MV-4-11 (cell line): ENCODE measurements at regions not wholly inside any gene's neighbourhood (a gene's known extent, or its start where the extent isn't known, plus 50 kb on each side); places are given as distances from the start of the nearest gene placed in this dataset.
"Not testable (repeated sequence)": the region's sequence is repeated elsewhere in the genome, so short reads cannot be mapped to it uniquely, and the experiment has no call there.

Experiments
- DNase-seq: peaks from one replicate; lab custom pipeline; 2025; lab: John Stamatoyannopoulos, UW

- no peak for DNase-seq
Measured at GRCh38 chr20:29763821-29764511, 1493.5 kb upstream of the DEFB115 start.

DNA sequence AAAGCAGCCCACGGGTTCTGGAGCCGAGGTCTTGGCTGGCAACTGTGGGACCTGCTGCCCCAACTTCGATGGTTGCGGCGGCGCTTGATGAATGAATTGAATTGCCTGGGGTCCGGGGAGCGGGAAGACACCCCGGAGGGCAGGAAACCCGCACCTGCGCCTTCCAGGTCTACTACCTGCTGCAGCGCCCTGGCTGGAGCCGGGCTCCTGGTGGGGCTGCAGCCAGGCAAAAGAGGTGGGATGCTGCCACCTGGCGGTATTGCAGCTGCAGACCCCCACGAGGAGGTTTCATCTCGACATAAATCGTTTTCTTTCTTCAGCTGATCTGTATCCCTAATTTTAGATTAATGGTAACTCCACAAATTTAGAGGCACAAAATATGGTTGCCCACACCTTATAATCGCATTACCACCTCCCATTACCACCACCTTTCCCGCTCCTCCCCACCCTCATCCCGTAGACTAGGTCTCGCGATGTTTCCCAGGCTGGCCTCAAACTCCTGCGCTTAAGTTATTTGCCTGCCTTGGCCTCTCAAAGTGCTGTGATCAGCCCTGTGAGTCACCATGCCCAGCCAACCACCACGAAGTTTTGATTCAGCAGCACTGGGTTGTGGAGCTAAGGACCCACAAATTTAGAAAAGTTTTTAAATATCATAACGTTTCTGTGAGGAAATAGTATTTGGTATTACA is 1492.4 kb upstream of the DEFB115 start:
- DNase-seq = not testable (repeated sequence)

- not testable (repeated sequence) for DNase-seq
Measured at GRCh38 chr20:29778033-29778432, 1479.4 kb upstream of the DEFB115 start.

- not testable (repeated sequence) for DNase-seq
Measured at GRCh38 chr20:29781217-29781616, 1476.2 kb upstream of the DEFB115 start.

DNA sequence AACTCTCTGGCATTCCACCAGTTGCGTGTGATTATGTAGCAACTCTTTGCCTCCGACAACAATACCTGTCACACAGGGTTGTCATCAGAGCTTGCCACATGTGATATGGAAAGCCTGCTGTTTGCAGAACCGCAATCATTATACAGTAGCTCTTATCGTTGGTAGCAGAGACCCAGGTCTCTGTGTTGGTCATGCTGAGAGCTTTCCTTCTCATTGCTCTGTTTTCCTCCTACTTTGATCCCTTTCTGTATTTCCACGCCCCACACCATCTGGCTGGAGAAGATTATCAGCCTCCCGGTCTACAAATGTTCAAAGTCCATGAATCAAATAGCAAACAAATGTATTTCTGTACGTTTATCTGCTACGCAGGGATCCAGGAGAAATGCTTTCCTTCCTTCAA is 1475.6 kb upstream of the DEFB115 start:
- not testable (repeated sequence) for DNase-seq

GRCh38 chr20:29787456-29787855 is 1470.0 kb upstream of the DEFB115 start:
- not testable (repeated sequence) for DNase-seq

DNA sequence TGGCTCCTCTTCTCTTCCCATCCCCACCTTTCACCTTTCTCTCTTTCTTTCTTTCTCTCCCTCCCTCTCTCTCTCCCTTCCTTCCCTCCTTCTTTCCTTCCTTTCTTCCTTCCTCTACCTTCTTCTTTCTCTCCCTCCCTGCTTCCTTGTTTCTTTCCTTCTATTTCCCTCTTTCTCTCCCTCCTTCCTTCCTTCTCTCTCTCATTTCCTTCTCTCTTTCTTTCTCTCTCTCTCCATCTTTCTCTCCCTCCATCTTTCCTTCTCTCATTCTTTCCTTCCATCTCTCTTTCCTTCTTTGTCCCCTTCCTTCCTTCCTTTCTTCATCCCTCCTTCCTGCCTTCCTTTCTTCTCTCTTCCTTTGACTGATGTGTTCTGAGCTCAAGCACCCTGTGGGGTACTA is 1467.0 kb upstream of the DEFB115 start:
- DNase-seq = no peak

DNA sequence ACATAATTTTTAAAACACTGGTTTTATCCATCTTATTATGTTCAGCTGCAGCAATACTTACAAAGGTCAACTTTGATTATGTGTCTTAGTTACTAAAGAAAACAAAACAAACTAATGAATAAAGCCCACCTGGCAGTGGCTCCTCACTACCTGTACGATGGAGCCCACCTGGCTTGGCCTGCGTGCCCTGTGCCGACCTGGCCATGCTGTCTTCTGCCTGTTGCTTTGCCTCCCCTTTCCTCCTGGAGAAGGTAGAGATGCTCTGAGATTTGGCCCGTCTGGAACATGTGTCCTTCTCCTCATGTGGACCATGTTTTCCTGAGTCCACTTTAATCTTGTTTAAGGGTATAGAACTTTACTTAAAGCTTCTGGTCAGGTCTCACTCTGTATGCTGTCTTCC is 1426.0 kb upstream of the DEFB115 start:
- not testable (repeated sequence) for DNase-seq

DNA sequence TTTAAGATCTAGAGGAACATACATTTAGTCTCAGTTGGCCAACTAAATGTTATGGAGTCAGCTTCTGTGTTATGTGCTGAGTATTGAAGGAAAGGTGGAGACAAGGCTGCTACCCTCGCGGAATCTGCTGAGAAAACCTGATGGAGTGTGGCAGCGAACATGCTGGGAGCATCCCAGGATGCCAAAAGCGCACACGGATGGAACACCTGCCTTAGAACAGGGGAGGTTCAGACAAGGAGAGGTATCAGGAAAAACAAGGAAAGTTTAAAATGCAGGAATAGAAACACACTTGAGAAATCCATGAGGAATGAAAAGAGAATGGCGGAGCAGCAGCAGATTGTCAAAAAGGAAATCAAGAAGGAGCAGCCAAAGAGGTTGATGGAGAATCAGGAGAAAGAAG is 1389.5 kb upstream of the DEFB115 start:
- DNase-seq = not testable (repeated sequence)

DNA sequence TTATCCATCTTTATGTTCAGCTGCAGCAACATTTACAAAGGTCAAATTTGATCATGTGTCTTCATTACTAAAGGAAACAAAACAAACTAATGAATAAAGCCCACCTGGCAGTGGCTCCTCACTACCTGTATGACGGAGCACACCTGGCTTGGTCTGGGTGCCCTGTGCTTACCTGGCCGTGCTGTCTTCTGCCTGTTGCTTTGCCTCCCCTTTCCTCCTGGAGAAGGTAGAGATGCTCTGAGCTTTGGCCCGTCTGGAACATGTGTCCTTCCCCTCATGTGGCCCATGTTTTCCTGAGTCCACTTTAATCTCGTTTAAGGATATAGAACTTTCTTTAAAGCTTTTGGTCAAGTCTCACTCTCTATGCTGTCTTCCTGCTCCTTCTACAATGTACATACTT is 1388.8 kb upstream of the DEFB115 start:
- DNase-seq = not testable (repeated sequence)

GRCh38 chr20:29871816-29872215 is 1385.6 kb upstream of the DEFB115 start:
- not testable (repeated sequence) for DNase-seq

DNA sequence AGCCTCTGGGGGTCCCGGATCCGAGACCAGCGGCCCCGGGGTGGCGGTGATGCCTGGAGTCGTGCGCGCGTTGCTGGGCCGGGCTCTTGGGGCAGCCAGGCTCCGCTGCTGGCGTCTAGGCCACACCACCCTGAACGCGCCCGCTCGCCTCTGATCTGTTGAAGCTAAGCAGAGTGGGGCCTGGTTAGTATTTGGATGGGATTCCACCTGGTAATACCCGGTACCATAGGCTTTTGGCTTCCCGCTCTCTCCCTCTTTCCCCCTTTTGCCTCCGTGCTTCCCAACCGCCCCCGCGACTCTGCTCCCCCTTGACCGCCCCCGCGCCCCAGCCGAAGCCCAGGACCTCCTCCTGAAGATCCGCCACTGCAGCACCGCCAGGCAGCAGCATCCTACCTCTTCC is 1383.5 kb upstream of the DEFB115 start:
- DNase-seq = no peak

DNA sequence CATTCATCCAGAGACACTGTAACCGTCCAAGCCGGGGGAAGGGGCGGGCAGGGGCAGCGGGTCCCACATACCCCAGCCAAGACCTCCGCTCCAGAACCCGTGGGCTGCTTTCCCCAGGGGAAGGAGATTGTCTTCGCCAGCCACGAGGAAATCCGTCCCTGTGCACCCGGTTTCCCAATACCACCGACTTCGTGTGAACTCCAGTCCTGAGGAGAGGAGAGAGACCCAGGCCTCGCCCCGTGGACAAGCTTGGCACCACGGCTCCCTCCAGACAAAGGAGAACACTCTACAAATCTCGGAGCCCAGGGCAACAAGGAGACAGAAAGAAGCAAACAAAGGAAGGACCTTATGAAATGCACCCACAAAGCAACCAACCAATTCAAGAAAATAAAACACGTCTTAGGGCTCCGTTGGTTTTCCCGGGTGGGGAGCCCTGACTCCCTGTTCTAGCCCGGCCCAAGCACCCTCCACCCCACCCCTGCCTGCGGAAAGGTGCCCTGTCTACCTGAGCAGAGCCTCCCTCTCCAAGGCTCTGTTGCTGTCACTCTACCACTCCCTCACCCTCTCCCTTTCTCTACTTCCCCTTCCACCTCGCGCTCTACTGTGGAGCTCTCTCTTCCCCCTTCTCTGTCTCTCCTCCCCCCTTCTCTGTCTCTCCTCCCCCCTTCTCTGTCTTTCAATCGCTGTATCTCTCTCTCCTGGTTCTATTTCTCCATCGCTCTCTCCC is 1382.8 kb upstream of the DEFB115 start:
- DNase-seq = no peak

DNA sequence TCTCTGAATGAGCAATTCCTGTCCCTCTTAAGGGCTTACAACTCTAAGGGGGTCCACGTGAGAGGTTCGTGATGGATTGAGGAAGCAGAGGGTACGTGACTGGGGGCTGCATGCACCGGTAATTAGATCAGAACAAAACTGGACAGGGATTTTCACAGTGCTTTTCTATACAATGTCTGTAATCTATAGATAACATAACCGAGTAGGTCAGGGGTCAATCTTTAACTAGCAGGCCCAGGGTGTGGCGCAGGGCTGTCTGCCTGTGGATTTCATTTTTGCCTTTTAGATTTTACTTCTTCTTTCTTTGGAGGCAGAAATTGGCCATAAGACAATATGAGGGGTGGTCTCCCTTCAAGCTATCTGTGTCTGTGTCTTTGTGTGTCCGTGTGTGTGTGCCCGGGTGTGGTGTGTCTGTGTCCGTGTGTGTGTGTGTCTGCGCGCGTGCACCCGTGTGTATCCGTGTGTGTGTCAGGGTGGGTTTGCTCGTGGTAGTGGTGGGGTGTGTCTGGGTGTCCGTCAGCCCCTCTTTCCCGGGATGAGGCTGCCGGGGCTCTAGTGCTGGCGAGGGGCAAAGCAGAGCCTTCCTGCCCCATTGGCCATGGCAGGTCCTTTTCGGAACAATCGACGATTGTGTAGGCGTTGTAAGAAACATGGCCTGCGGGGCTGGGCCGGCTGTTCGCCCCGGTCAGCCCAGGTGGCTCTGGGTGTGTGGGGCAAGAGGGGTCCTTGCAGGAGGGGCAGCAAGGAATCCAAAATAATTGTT is 1382.0 kb upstream of the DEFB115 start:
- not testable (repeated sequence) for DNase-seq

GRCh38 chr20:29876084-29876910 is 1381.2 kb upstream of the DEFB115 start:
- not testable (repeated sequence) for DNase-seq

GRCh38 chr20:29876911-29877285 is 1380.6 kb upstream of the DEFB115 start:
- no peak for DNase-seq

DNA sequence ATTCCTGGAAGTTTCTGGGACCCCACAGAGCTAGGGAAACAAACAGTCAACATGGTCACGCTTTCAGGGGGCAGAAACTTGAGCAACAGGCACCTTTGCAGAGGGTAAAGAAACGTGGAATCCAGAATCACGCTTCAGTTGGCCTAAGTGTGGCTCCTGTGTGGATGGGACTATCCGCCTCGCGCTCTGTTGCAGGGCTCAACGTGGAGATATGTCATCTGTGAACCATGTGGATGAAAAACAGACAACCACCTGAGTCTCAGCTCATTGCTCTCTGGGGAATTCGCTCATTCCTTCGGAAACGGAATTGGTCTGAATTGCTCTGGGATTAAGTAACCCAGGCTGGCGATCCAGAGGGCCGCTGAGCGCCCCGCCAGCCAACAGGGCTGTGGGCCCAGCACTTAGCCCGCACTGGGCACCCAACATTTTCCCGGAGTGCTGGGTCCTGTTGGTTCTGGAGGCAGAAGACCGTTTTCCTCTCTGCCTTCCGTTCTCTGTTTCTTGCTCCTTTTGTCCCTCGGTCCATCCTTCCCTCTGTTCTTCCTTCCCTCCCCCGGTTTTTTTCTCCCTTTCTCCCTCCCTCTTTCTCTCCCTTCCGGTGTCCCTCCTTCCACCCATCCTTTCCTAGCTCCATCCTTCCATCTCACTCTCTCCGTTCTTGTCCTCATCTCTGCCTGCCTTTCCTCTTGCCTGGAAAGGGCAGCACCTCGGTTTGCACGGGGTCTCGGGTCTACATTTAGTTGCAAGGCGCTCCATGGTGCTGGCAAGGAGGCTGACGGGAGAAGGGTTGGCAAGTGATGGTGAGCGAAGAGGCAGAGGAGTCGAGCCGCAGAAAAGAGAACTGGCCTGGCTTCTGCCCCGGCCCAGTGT is 1379.8 kb upstream of the DEFB115 start:
- DNase-seq = not testable (repeated sequence)

GRCh38 chr20:29878281-29878741 is 1379.2 kb upstream of the DEFB115 start:
- no peak for DNase-seq

GRCh38 chr20:29878777-29879442 is 1378.6 kb upstream of the DEFB115 start:
- no peak for DNase-seq

GRCh38 chr20:29881107-29881506 is 1376.4 kb upstream of the DEFB115 start:
- not testable (repeated sequence) for DNase-seq
